Head of caudate nucleus (tissue), 42 donors: ENCODE measurements at regions not wholly inside any gene's neighbourhood (a gene's known extent, or its start where the extent isn't known, plus 50 kb on each side); places are given as distances from the start of the nearest gene placed in this dataset.
"Not testable (repeated sequence)": the region's sequence is repeated elsewhere in the genome, so short reads cannot be mapped to it uniquely, and the experiment has no call there.

Experiments used
- DNase-seq, 42 donors: peaks; one replicate each; pipeline versions ENCODE4 v3.0.0 to v3.0.0-alpha.2; 2020 to 2021; ENCODE audit warnings: mixed read lengths in 7 of 42
- intact Hi-C: fragments of 100-400 bp; cut with DNase I; formaldehyde crosslinking; loops from one replicate; pipeline ENCODE4 v1.15.0; 2022

DNA sequence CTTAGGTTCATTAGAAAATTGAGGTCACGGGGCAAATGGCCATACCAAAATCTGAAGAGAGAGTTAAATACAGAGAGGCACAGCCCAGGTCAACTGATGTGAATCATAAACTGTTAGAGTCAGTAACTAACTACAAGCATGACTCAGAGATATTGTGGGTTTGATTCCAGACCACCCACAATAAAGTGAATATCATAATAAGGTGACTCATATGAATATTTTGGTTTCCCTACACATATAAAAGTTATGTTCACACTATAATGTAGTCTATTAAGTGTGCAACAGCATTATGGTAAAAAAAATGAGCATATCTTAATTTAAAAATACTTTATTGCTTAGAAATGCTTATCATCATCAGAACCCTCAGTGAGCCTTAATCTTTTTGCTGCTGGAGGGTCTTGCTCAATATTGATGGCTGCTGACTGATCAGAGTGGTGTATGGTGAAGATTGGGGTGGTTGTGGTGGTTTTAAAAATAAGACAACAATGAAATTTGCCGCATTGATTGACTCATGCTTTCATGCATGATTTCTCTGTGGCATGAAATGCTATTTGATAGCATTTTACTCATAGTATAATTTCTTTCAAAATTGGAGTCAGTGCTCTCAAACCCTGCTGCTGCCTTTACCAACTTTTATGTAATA lies 53.1 kb upstream of the EDIL3 start:
- DNase-seq, result no peak
- intact Hi-C loops, result no loop called here

DNA sequence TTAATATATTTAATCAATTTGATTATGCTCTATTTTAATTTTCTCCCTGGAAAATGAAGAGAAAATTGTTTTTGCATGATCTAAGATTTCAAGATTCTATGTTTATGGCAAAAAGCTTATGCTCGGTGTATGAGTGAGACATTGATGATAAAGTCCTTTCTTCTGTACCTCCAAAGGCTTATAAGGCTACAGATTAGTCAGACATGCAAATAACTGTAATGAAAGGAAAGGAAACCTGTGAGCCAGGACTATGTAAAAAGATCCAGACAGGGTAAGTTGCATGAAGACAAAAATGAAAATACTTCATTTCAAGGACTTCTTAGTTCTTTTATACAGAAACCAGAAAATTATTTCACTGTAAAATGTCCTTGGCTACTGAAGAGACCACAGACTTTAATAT lies 52.2 kb upstream of the EDIL3 start:
- no peak for DNase-seq
- intact Hi-C loops, result no loop called here

- DNase-seq, intact Hi-C loops: not testable (repeated sequence)
Measured at GRCh38 chr5:84435861-84436346, 51.2 kb upstream of the EDIL3 start.
